GM12872 (cell line): ENCODE measurements at regions not wholly inside any gene's neighbourhood (a gene's known extent, or its start where the extent isn't known, plus 50 kb on each side); places are given as distances from the start of the nearest gene placed in this dataset.

Experiments
- TF ChIP-seq, protein P1 (sequence below): IDR thresholded peaks from 3 replicates; pipeline ENCODE4 v1.5.1; 2011; ENCODE audit warnings: low read depth, mild to moderate bottlenecking, low read length, moderate library complexity; ENCODE audit not compliant: insufficient read depth

DNA sequence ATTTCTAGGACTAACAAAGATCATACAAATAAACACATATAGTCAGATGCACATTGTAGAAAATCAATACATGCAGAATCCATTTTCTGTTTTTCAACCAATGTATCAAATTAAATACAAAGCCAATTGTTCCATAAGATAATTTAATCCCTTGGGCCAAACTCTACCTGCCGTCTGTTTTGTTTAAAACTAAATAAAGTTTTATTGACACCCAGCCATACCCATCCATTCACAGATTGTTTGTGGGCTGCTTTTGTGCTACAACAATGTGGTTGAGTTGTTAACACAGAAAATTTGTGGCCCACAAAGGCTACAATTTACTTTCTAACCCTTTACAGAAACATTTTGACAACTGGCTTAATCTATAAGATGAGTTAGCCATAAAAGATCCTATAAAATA is 484.0 kb upstream of the ID2 start:
- TF ChIP-seq, protein P1, sequence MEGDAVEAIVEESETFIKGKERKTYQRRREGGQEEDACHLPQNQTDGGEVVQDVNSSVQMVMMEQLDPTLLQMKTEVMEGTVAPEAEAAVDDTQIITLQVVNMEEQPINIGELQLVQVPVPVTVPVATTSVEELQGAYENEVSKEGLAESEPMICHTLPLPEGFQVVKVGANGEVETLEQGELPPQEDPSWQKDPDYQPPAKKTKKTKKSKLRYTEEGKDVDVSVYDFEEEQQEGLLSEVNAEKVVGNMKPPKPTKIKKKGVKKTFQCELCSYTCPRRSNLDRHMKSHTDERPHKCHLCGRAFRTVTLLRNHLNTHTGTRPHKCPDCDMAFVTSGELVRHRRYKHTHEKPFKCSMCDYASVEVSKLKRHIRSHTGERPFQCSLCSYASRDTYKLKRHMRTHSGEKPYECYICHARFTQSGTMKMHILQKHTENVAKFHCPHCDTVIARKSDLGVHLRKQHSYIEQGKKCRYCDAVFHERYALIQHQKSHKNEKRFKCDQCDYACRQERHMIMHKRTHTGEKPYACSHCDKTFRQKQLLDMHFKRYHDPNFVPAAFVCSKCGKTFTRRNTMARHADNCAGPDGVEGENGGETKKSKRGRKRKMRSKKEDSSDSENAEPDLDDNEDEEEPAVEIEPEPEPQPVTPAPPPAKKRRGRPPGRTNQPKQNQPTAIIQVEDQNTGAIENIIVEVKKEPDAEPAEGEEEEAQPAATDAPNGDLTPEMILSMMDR: no peak

DNA sequence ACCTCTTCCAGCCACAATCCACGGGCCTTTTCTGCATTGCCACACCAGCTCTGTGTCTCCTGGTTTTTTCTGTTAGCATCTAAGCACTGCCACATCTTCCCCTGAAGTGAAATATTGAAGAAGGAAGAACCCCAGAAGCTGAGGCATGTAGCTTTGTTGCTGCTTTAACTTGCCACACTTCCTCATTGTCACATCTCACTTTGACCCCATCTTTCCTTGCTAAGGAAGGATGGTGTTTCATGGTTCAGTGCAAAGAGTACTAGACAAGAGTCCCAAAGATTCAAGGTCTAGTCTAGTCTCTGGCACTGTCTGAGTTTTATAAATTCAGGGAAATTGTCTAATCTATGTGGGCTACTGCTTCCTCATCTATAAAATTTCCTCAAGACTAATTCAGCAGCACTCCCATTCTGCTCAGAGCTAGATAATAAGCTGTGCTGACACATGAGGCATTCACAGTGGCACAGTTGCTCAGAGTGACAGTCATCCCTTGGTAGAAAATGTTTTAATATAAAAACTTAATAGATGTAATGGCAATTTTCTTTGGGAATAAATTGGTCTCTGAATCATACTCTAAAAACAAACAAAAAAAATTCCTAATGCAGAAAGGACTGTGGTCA is 483.0 kb upstream of the ID2 start:
- TF ChIP-seq, protein P1: no peak

DNA sequence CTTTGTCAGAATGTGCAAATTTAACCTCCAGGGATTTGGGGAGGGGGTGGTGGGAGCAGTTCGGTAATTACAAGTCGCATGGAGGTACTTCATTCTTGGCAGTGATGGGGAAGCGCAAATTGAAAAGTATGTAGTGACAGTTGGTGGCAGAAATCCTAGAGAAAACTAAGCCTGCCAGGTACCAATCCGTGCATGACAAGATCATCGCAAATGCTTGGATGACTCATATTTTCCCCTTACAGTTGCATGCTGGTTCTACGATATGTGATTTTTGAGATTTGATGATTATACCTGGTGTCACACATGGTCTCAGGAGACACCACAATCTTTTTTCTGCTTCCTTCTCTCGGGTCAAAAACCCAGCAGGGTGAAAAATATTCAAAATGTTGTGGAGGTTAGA is 479.7 kb upstream of the ID2 start:
- TF ChIP-seq, protein P1: no peak

DNA sequence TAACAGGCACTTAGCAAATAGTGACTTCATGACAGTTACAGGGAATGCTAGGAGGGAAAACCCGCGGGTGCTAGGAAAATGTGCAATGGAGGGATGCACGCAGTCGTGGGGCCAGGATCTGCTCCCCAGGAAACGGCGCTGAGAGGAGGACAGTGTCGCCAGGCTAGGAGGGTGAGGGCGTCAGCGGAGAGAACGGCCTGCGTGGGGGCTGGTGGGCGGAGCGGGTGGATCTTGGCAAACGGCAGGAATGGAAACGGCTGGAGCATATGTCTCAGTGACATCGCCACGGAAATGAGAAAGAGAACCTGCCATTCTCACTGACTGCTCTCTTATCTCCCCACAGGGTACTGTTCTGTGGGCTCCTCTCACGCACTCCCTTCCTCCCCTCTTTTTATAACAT is 478.5 kb upstream of the ID2 start:
- TF ChIP-seq, protein P1: no peak

DNA sequence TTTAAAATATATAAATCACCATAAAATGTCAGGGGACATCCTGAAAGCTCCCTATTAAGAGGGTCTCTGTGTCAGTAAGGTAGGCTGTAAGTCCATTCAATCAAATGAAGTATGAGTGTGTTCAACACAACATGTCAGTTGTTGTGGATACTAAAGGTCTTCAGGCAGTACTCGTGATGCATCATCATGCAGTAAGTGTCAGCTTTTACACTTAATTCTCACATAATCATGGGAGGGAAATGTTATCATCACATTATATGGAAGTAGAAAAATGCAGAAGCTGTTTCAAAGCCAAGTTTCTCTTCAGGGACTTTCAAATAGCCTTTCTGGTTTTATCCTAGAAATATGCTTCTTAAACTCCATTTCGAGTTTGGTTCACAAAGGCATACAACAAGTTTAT is 477.1 kb upstream of the ID2 start:
- TF ChIP-seq, protein P1: no peak

DNA sequence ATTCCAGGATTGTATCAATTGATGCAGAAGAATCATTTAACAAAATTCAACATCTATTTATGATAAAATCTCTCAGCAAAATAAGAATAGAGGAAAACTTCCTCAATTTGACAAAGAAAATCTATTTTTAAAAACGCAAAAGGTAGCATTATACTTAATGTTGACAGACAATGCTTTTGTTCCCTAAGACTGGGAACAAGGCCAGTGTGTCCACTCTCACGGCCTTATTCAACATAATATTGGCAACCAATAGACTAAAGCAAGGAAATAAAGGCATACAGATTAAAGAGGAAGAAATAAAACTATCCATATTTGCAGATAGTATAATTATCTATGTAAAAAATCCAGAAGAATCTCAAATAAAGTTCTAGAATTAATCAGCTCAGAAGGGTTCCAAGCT is 472.4 kb upstream of the ID2 start:
- TF ChIP-seq, protein P1: no peak

DNA sequence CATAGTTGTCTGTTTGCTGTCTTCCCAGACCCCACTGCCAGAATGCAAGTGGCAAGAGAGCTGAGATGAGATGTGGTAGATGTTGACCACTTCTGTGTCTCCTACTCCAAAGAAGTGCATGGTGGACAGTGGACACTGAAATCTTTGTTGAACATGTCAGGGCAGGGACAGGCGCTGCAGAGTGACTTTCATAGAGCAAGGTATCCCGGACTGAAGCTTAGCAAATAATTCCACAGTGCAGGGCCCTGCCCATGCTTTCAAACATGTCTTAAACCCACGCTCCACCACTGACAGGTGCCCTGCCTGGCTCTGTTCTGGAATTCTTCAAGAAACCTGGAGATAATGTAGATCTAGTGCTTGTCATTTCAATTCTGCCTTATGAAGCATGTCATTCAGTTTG is 470.5 kb upstream of the ID2 start:
- TF ChIP-seq, protein P1: no peak
